Esophagus mucosa (tissue), 1 donor: ENCODE measurements at regions not wholly inside any gene's neighbourhood (a gene's known extent, or its start where the extent isn't known, plus 50 kb on each side); places are given as distances from the start of the nearest gene placed in this dataset.
"Not testable (repeated sequence)": the region's sequence is repeated elsewhere in the genome, so short reads cannot be mapped to it uniquely, and the experiment has no call there.

Experiments
- ATAC-seq: fragments of 200-7000 bp; cut with Tn5 transposase; one replicate; pipeline ENCODE4 v1.9.1; 2020
- donor health status: DM: yes; HTN: yes; CAD: no.

GRCh38 chr4:120636120-120636630 lies 286.4 kb downstream of the PRDM5 start:
- no peak for ATAC-seq

GRCh38 chr4:120633810-120634209 lies 288.7 kb downstream of the PRDM5 start:
- no peak for ATAC-seq

GRCh38 chr4:120630427-120630826 lies 292.1 kb downstream of the PRDM5 start:
- ATAC-seq: no peak

- no peak for ATAC-seq
These were observed 292.9 kb downstream of the PRDM5 start for GRCh38 chr4:120629546-120630108.

GRCh38 chr4:120622601-120623000 lies 299.9 kb downstream of the PRDM5 start:
- no peak for ATAC-seq

GRCh38 chr4:120617171-120617570 lies 305.4 kb downstream of the PRDM5 start:
- ATAC-seq: no peak

GRCh38 chr4:120616041-120616440 lies 306.5 kb downstream of the PRDM5 start:
- no peak for ATAC-seq

- ATAC-seq: no peak
These were observed 308.7 kb downstream of the PRDM5 start for GRCh38 chr4:120613778-120614177.

- ATAC-seq: no peak
These were observed 311.4 kb downstream of the PRDM5 start for GRCh38 chr4:120611092-120611491.

- no peak for ATAC-seq
These were observed 331.5 kb downstream of the PRDM5 start for GRCh38 chr4:120591038-120591437.

- no peak for ATAC-seq
These were observed 332.7 kb downstream of the PRDM5 start for GRCh38 chr4:120589787-120590186.

- no peak for ATAC-seq
These were observed 353.8 kb downstream of the PRDM5 start for GRCh38 chr4:120568731-120569130.

GRCh38 chr4:120561648-120562047 lies 360.9 kb downstream of the PRDM5 start:
- ATAC-seq: no peak

GRCh38 chr4:120557372-120557771 lies 365.2 kb downstream of the PRDM5 start:
- ATAC-seq: no peak

- ATAC-seq: no peak
These were observed 367.5 kb downstream of the PRDM5 start for GRCh38 chr4:120555058-120555457.

- no peak for ATAC-seq
These were observed 368.4 kb downstream of the PRDM5 start for GRCh38 chr4:120554086-120554485.

- not testable (repeated sequence) for ATAC-seq
These were observed 371.8 kb downstream of the PRDM5 start for GRCh38 chr4:120550624-120551220.

GRCh38 chr4:120549011-120549570 lies 373.4 kb downstream of the PRDM5 start:
- ATAC-seq: no peak

- ATAC-seq: no peak
These were observed 377.1 kb downstream of the PRDM5 start for GRCh38 chr4:120545391-120545790.

- no peak for ATAC-seq
These were observed 377.7 kb downstream of the PRDM5 start for GRCh38 chr4:120544838-120545237.

GRCh38 chr4:120540625-120541024 lies 381.9 kb downstream of the PRDM5 start:
- ATAC-seq: no peak

- no peak for ATAC-seq
These were observed 385.6 kb downstream of the PRDM5 start for GRCh38 chr4:120536884-120537283.

GRCh38 chr4:120528428-120528827 lies 394.1 kb downstream of the PRDM5 start:
- no peak for ATAC-seq

GRCh38 chr4:120526033-120526432 lies 396.5 kb downstream of the PRDM5 start:
- ATAC-seq: no peak
